ENCODE measurements at regions not wholly inside any gene's neighbourhood (a gene's known extent, or its start where the extent isn't known, plus 50 kb on each side); places are given as distances from the start of the nearest gene placed in this dataset.

DNA sequence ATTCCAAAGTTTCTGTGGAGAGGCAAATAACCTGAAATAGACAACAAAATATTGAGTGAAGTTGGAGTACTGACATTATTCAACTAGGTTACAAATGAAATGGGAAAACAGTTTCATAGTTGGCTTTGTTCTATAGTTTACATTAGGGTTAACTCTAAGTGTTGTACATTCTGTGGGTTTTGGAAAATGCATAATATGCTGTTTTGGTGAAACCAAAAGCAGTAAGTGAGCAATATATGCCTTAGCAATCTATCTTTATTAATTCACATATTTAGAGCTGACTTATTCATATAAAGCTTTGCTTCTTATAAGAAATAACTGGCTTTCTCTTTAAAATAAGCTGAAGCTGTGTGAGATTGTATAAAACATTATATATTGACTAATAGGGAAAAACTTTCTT lies 157.5 kb upstream of the AHI1 start:
- TF ChIP-seq CTCF (IDR thresholded peaks at IDR 0.05 in 2 of 3, conservative IDR thresholded peaks at IDR 0.05 in 1 of 3; ENCODE audit: borderline replicate concordance in 1 of 3, insufficient read depth in 1 of 3, low read depth in 2 of 3, low read length in 2 of 3): no peak
- no peak for TF ChIP-seq REST (IDR thresholded peaks at IDR 0.05; ENCODE audit: low read depth)
- no peak for TF ChIP-seq POLR2A (IDR thresholded peaks at IDR 0.05; ENCODE audit: borderline replicate concordance, extremely low read depth, insufficient read depth, insufficient read length)
- TF ChIP-seq FOSL1 (IDR thresholded peaks at IDR 0.05; ENCODE audit: low read depth): no peak
- no peak for TF ChIP-seq EZH2 (IDR thresholded peaks at IDR 0.05)
- no peak for TF ChIP-seq EZH2phosphoT487 (IDR thresholded peaks at IDR 0.05; ENCODE audit: borderline replicate concordance)
- TF ChIP-seq ZBTB33 (IDR thresholded peaks at IDR 0.05; ENCODE audit: extremely low read depth, insufficient replicate concordance, low read length): no peak
